AG10803 (cell line): ENCODE measurements at regions not wholly inside any gene's neighbourhood (a gene's known extent, or its start where the extent isn't known, plus 50 kb on each side); places are given as distances from the start of the nearest gene placed in this dataset.

Source experiments
- DNase-seq: peaks from one replicate; pipeline ENCODE4 v3.0.0; 2010; ENCODE audit warnings: low read depth
- H3K4me3 ChIP-seq: 2 replicates; pipeline ENCODE4 v1.5.1; 2011; ENCODE audit warnings: mild to moderate bottlenecking, low read length, control low read depth
- TF ChIP-seq, protein P1 (sequence below): conservative IDR thresholded peaks from 2 replicates; pipeline ENCODE4 v1.5.1; 2011; ENCODE audit warnings: mild to moderate bottlenecking, low read length, control low read depth, inconsistent platforms

DNA sequence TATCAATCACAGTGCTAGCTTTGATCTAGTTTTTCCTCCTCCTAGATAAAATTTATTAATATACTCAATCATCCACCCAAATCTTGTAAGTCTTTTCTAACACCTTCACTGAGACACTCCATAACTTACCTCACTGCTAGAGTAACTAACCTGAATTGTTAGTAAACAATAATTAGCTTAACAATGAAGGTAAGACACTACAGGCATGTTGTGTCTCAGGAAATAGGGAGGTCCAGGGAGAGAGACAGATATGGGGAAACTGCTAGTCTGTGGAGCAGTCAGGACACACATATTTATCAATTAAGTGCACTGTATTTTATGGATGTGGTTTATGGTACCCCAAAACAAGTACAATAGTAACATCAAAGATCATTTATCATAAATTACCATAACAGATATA is 94.2 kb upstream of the SSTR1 start:
- TF ChIP-seq, protein P1, sequence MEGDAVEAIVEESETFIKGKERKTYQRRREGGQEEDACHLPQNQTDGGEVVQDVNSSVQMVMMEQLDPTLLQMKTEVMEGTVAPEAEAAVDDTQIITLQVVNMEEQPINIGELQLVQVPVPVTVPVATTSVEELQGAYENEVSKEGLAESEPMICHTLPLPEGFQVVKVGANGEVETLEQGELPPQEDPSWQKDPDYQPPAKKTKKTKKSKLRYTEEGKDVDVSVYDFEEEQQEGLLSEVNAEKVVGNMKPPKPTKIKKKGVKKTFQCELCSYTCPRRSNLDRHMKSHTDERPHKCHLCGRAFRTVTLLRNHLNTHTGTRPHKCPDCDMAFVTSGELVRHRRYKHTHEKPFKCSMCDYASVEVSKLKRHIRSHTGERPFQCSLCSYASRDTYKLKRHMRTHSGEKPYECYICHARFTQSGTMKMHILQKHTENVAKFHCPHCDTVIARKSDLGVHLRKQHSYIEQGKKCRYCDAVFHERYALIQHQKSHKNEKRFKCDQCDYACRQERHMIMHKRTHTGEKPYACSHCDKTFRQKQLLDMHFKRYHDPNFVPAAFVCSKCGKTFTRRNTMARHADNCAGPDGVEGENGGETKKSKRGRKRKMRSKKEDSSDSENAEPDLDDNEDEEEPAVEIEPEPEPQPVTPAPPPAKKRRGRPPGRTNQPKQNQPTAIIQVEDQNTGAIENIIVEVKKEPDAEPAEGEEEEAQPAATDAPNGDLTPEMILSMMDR, result no peak
- H3K4me3 ChIP-seq, result no peak overlapping the region
- DNase-seq, result no peak

DNA sequence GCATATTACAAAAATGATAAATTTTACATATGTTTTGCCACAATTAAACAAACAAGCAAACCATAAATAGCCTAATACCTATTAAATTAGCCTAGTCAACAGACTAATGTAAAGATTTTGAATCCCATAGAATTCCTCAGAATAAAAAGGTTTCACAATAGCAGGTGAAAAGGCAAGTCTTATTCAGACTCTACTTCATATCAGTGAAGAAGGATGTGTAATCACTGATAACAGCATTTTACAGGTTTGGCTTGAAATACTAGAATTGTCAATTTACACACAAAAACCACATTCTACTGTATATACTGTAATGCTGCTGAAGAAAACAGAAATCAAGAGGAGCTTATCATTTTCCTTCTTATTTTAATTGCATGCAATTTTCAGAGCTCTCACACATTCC is 90.8 kb upstream of the SSTR1 start:
- no peak for DNase-seq
- TF ChIP-seq, protein P1, result no peak
- H3K4me3 ChIP-seq, result no peak overlapping the region

DNA sequence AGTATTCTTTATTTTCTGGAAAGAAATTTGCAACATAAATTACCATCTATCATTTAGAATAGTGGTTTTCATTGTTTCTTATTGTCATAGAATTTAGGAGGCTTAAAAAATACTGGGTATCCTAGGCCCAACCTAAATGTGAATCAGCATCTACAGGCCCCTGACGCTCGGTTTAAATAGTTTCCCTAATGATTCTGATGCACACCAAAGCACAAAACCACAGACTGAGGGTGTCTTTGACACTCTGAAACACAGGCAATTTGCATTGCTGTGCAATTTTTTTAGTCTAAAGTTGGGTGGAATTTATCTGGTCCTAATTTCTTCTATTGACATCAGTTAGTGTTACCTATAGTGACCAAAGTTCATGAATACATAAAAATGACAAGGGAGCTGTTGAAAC is 87.6 kb upstream of the SSTR1 start:
- DNase-seq, result no peak
- TF ChIP-seq, protein P1, result no peak
- H3K4me3 ChIP-seq, result no peak overlapping the region

DNA sequence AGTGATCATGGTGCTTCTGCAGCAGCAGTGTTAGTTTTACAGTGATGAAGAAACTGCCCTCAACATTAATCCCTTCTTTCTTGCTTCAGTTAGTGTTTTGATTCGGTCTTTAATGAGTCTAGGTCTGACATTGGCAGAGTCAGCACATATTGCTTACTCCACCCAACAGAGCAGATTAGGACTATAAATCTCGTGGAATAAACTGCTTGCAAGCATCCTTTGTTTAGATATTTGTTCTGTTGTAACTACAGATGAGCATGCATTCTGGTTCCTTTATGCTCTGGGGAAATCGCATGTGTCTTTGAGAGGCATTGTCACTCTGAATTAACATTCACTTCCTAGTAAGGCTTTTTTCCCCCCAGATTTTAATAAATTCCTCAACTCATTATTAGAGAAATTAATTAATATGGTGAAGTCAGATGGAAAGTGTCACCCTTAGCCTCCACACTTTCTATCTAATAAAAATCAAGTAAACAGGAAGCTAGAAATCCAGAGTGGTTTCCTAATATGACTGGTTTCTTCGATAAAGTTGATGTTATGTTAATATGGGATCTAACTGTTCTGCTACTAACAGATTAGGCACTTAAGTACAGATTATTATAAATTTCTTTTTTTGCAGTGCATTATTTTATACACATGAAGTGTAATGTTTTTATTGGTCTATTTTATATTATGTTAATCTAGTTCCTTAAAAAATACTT is 86.2 kb upstream of the SSTR1 start:
- DNase-seq, result peak; percentile 50
- no peak overlapping the region for H3K4me3 ChIP-seq
- TF ChIP-seq, protein P1, result no peak

DNA sequence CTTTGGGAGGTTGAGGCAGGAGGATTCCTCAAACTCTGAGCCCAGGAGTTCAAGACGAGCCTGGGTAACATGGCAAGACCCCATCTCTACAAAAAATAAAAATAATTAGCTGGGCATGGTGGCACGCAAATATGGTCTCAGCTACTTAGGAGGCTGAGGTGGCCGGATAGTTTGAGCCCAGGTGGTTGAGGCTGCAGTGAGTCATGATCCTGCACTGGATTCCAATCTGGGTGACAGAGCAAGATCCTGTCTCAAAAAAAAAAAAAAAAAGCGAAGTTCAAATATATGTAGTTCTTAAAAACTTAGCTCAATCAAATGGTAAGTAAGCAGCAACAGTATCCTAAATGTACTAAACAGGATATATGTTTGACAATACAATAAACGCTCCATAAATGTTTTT is 85.5 kb upstream of the SSTR1 start:
- no peak overlapping the region for H3K4me3 ChIP-seq
- no peak for DNase-seq
- TF ChIP-seq, protein P1, result no peak

DNA sequence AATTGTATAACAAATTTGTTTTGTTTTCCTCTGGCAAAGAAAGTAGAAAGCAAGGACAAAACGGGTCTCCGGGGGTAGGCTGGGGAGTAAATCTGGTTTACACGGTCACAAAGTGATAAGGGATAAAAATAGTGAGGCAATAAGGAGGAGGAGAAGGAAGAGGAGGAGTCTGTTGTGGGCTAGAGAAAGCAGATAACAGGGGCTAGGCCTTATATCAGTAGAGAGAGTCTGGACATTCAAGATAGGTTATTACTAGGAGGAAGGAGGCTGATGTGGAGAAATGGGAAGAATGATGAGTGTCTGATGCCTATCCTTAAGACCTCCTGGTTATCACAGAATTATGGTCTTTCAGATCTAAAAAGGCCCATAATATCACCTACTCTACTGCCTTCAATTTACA is 83.2 kb upstream of the SSTR1 start:
- TF ChIP-seq, protein P1, result no peak
- DNase-seq, result no peak
- no peak overlapping the region for H3K4me3 ChIP-seq

DNA sequence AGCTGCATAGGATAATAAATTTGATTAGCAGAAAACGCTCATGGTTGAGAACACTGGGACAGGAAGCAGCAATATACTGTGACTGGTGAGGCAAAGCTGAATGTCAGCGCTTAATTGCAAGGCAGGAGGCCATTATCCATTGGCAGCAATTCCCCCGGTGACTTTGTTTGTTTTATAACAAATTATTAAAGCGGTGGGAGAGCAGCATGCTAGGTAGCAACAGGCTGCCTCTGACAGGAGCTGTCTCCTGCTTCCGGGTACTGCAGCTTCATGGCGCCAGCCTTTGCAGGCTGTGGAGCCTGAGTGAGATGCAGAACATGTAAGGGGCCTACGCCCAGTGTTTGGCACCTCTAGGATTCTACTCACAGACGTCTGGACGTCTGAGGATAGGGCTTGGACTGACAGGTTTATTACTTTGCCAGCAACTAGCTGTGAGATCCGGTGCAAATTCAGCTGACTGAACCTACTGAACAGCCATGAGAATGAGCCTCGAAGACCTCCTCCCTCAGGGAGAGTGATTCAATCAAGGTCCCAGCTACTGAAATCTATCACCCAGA is 82.1 kb upstream of the SSTR1 start:
- no peak for DNase-seq

More for the DNA sequence above, 82.1 kb upstream of the SSTR1 start:
- no peak overlapping the region for H3K4me3 ChIP-seq
- TF ChIP-seq, protein P1, result no peak
